ENCODE measurements at regions not wholly inside any gene's neighbourhood (a gene's known extent, or its start where the extent isn't known, plus 50 kb on each side); places are given as distances from the start of the nearest gene placed in this dataset.

DNA sequence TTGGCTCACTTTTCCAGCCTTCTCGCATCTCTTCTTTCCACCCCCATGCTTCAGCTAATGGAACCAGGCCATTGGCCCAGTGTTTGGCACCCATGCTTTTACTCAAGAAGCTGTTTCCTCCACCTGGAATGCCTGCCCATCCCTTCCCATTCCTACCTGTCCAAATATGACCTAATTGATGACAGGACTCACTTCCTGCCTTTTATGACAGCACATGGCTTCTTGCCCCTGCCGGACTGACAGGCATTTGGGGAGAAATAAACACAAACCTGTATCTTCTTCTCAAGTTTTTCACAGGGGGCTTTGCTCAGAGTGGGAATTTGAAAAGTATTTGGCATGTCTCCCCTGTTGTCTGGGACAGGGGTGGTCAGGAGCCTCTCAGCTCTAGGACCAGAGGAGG lies 120.1 kb downstream of the ABHD5 start (continued):
- no peak for TF ChIP-seq ZNF462 (CRISPR knock-in tag; IDR thresholded peaks at IDR 0.05)
- TF ChIP-seq EZH2phosphoT487 (IDR thresholded peaks at IDR 0.05; ENCODE audit: unreplicated experiment), result no peak
- no peak for TF ChIP-seq CTCF (conservative IDR thresholded peaks at IDR 0.05; ENCODE audit: low read depth in 2 of 2)
- no peak for TF ChIP-seq CREB1 (CRISPR knock-in tag; IDR thresholded peaks at IDR 0.05; ENCODE audit: low read depth)
- TF ChIP-seq NANOG (IDR thresholded peaks at IDR 0.05; ENCODE audit: borderline replicate concordance), result no peak
- TF ChIP-seq JUNB (IDR thresholded peaks at IDR 0.05; ENCODE audit: unreplicated experiment), result no peak
- TF ChIP-seq, protein P1, sequence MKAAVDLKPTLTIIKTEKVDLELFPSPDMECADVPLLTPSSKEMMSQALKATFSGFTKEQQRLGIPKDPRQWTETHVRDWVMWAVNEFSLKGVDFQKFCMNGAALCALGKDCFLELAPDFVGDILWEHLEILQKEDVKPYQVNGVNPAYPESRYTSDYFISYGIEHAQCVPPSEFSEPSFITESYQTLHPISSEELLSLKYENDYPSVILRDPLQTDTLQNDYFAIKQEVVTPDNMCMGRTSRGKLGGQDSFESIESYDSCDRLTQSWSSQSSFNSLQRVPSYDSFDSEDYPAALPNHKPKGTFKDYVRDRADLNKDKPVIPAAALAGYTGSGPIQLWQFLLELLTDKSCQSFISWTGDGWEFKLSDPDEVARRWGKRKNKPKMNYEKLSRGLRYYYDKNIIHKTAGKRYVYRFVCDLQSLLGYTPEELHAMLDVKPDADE (IDR thresholded peaks at IDR 0.05), result no peak
- no peak for TF ChIP-seq POLR2AphosphoS5 (IDR thresholded peaks at IDR 0.05; ENCODE audit: low read depth)
